ENCODE measurements at regions not wholly inside any gene's neighbourhood (a gene's known extent, or its start where the extent isn't known, plus 50 kb on each side); places are given as distances from the start of the nearest gene placed in this dataset.

DNA sequence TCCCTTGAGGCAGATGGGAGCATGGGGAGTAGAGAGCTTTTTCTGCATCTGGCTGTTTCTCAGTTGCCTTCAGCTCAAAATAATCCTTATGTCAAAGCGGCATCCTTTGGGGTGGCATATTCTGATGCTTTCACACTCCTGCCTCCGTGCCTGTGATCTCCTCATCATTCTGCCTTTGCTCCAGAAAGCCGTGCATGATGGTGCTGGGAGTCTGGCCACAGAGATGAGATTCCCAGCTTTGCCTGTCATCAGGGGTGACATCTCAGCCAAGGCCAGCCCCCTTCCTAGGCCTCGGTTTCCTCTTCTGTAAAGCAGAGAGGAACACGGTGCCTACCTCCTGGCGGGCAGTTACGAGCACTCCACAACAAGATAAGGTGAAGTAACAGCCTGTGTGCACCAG lies 96.3 kb upstream of the ALDH1A3 start:
- DNase-seq (ENCODE audit: low read depth) = peak; percentile 0

DNA sequence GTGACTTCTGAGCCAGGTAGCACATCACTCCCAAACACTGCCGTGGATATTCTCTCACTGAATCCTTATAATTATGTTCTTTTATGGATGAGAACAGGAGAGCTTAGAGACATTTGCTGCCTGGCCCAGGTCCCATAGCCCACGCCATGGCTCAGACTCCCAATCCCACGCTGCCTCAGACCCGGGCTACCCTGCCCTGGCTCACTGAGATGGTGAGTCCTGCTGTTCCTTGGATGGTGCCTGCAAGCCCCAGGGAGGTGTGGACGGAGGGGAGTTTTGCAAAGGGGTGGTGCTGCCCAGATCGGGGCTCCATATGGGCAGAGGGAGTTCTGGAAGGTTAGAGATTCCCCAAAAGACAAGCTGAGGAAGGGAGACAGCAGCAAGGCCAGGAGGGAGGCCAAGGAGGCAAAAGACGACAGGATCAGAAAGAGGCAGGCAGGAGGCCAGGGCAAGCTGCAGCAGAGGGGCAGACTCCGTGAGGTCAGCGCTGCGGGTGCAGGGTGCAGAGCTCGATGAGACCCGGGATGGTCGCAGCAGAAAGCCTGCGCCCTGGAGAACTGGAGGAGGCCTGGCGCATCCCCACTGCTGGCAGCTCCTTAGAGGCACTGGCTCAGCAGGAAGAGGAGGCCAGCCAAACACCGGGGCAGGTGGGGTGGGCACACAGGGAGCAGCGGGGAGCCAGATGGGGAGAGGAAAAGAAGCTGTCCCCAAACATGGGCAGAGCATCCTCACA lies 95.7 kb upstream of the ALDH1A3 start:
- peak; percentile 0 for DNase-seq (ENCODE audit: low read depth)

DNA sequence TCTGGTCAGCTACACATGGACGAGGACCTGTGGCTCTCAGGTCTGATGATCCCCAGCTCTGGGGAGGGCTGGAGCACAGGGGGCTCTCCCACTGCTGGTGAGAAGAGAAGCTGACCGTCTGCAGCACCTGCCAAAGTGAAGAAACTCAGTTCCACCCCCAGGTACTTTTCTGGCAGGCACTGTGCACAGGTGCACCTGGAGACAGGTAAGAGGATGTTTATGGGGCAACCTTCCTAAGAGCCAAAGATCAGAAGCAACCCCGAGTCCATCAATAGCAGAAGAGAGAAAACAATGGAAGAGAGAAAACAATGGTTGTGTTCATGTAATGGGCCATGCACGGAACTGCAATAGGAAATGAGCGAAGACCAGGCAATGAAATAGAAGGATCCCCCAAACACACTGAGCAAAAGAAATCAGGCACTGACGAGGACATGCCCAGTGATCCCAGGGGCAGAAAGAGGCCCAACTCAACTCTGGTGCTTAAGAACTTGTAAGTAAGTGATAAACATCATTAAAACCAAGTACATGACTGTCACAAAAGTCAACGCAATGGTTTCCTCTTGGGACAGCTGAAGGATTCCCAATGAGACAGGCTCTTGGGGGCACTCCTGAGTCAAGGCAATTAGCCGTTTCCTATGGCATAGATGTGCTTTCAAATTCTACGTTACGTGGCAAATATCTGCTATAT lies 95.0 kb upstream of the ALDH1A3 start:
- peak; percentile 0 for DNase-seq (ENCODE audit: low read depth)

DNA sequence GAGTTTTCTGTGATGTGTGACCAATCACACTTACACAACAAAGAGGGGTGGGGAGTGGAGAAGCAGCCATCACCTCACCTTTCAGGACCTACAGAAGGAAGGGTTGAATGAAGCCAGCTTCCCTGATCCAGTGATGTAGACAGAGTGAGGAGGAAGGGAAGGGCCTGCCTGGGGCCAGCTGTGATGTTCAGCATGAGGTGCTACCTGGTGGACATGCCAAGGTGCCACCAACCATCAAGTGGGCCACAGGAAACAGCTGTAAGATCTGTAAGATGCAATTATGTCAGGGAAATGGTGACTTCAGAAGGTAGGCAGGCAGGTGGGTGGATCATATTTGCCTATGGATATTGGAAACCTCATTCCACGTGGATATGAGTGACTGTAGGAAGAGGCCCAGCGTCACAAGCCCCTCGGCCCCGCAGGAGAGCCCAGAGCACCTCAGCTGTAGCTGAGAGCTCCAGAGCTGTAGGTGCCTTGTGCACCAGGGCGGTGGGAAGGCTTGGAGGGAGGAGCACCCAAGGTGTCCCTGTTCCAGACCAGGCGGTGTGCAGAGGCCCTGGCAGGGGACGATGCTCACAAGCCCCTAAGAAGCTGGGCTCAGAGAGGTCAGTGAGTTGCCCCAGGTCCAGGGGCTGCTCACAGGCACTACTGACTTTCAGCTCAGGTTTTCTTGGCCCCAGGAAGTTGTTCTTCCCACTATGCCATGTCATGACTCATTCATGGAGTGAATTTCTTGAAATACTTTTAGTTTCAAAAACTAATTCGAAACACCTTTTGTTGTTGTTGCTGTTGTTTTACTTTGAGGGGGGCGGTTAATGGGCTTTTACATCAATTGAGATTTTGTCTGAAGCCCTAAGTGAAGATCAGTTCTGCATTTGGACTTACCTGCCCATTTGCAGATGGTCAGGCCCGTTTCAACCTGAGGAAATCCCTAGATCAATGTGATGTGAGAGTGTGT lies 94.2 kb upstream of the ALDH1A3 start:
- DNase-seq (ENCODE audit: low read depth) = peak; percentile 6

DNA sequence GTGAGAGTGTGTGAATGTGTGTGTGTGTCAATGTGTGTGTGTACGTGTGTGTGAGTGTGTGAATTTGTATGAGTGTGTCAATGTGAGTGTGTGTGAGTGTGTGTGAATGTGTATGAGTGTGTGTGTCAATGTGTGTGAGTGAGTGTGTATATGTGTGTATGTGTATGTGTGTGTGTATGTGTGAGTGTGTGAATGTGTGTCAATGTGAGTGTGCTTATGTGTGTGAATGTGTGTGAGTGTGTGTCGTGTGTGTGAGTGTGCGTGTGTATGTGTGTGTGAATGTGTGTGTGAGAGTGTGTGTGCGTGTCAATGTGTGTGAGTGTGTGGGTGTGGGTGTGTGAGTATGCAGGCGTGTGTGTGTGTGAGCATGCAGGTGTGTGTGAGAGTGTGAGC lies 93.5 kb upstream of the ALDH1A3 start:
- DNase-seq (ENCODE audit: low read depth) = peak; percentile 0

DNA sequence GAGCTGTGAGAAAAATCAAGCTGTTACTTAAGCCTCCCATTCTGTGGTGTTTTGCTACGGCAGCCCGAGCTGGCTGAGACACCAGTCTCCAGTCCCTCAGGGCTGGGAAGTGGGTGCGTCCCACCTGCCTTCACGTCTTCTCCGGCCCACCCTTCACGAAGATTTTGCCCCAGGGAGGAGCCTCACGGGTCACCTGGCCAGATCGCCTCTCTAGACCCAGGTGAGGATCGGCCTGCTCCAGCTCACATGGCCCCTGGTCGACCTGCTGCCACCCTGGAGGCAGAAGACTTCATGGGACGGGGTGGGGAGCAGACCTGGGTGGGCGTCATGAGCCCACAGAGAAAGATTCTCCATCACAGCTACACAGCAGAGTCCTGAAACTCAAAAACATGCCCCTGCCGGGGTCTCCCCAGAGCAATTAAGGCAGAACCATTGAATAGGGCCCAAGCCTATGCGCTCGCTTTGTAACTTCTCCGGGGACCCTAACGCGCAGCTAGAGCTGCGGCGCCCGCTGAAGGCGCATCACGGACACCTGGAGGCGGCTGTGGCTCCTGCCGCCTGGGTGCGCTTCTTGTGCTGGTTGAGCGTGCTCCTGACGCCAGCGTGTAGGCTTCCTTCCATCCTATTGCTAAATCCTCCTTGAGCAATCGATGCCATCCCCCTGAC lies 92.6 kb upstream of the ALDH1A3 start:
- DNase-seq (ENCODE audit: low read depth) = no peak

DNA sequence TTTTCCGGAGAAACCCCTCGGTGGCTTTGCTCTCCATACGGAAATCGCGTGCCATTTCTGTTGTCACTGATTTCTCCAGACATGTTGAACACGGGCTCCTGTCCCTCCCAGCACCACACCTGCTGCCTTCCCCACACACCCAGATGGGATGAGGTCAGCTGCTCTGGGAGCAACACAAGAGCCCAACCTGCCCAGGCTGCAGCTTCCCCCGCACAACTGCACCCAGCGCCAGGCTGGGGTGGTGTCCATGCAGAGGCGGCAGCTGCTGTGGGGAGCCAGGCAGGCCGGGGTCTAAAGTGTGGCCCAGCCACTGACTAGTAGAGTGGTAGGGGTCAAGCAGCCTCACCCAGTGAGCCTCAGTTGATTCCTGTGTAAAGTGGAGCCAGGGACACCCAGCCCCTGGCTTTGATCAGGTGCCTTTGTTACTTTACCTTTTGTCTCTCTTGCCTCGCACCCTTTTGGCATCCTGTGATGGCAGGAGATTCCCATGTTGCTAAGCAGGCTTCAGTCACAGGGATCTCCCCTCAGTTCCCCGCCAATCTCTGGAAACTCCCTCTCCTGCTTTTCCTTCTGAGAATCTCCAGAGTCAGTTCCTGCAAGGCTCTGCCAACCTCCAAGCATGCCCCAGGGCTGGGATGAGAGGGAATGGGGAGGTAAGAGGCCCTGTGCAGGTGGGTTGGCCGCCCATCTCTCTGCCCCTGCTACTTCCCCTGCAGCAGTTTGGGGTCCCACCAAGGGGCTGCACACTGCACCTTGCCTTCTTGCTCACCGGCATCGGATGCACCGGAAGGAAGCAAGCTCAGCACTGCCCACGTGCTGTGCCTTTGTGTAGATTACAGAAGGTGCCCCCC lies 91.8 kb upstream of the ALDH1A3 start:
- DNase-seq (ENCODE audit: low read depth) = no peak

DNA sequence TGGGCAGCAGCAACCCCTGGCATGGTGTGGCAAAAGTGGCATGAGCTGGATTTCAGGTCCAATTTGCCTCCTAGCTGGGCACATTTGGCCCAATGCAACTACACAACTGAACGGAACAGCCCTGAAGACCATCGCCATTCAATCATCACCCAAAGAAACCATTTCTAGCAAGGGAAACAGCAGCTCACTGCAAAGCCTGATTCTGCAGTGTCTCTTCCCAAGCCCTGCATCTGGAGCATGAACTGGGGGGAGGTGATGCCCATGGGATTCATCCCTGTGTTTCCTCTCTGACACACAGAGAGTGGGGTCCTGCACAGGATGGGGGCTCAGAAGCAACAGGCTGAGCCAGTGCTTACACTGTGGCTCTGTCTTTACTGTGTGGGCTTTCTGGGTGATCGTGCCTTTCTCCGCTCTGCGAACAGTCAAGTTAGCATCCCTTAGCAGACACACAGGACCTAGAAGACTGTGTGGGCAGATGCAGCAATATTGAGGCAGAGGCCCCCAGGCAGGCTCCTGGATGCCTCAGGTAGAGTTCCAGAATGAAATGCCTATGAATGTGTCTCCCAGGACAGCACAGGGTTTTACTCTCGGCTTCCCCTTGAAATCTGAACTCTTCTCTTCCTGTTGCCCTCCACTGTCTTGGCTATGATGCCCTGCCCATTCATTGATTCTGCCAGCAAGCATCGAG lies 91.1 kb upstream of the ALDH1A3 start:
- no peak for DNase-seq (ENCODE audit: low read depth)

DNA sequence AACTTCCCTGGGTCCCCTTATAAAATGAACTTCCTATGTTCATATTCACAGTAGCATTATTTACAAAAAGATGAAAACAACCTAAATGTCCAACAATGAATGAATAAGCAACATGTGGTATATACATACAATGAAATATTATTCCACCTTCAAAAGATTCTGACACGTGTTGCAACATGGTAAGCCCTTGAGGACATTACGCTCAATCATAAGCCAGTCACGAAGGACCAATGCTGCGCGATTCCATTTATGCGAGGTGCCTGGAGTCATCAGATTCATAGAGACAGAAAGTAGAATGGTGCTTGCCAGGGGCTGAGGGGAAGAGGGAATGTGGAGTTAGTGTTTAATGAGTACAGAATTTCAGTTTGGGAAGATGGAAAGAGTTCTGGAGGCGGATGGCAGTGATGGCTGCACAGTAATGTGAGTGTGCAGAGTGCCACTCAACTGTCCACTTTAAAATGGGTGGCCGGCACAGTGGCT lies 88.8 kb upstream of the ALDH1A3 start:
- no peak for DNase-seq (ENCODE audit: low read depth)

DNA sequence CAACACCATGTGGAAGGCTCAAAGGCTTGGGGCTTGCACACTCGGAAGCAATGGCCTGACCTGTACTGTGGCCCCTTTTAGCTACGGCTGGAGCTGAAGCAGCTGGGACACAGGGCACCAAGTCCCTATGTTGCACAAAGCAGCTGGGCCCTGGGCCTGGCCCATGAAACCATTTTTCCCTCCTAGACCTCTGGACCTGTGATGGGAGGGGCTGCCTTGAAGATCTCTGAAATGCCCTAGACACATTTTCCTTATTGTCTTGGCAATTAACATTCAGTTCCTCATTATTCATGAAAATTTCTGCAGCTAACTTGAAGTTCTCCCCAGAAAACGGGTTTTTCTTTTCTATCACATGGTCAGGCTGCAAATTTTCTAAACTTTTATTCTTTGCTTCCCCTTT lies 85.6 kb upstream of the ALDH1A3 start:
- DNase-seq (ENCODE audit: low read depth) = no peak

DNA sequence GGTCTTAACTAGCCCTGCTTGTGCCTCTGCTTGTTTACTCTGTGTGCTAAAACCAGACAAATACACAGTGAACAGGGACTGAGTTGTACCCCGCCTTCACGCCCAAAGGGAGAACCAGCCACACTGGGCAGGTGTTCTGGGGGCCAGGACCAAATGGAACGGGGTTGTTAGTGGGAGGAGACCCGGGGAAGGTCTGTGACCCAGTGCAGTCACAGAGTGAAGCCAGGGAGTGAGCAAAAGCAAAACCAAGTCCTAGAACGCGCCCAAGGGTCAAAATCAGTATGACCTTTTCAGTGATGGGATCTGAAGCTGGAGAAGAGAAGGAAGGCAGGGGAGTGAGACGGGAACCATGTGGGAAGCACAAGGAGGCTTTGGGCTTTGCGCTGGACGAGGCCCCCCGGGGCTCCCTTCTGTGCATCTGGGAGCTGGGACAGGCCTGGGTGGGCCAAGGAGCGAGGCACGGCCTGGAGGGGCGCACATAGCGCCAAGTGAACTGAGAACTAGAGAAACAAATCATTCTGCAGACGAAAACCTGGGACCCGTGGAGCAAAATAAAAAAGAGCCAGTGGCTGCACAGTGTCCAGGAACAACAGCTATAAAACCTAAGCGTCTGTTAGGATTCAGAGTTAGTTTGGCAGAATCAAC lies 78.3 kb upstream of the ALDH1A3 start:
- DNase-seq (ENCODE audit: low read depth) = no peak

DNA sequence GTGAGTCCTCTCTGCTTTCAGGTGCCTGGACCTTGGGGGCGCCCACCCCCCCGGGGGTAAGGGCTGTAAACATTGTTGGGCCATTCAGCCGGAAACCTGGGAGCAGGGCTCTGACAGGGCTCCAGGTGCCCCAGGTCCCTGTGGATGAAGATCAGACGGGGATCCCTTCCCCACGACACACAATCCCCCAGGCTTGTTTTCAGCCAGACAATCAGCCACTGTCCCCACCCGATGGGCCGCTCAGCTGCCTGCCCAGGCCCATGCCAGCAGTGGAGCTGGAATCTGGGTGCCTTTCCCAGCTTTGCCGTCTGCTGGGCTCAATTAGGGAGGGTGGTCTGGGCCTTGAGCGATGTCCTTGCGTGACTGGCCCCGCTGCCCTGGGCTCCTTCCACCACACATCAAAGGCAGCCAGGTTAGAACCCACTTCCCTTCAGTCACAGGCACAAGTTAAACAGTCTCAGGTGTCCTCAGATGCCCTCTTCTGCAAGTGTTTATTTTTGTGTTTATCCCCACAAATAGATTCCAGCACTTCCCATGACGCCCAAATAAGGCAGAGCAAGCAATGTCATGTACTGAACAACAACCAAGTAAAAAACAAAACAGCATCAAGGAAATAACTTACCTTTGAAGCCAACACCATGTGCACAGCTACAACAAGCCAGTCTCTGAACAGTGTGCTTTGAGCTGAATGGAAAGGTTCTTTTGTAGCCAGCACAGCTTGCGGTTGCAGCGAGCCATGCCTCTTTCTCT lies 77.0 kb upstream of the ALDH1A3 start:
- no peak for DNase-seq (ENCODE audit: low read depth)

DNA sequence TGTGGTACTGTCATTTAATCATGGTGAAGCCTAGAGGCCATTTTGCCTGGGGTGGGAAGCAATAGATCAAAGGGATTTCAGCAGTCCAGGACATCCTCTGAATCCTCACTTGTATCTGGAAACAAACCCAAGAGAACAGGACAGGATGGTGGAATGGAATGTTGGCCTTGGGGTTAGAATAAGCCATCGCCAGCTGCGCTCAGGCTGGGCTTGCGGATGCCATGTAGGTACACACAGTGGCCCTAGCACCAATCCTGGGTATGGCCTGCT lies 76.5 kb upstream of the ALDH1A3 start:
- no peak for DNase-seq (ENCODE audit: low read depth)

DNA sequence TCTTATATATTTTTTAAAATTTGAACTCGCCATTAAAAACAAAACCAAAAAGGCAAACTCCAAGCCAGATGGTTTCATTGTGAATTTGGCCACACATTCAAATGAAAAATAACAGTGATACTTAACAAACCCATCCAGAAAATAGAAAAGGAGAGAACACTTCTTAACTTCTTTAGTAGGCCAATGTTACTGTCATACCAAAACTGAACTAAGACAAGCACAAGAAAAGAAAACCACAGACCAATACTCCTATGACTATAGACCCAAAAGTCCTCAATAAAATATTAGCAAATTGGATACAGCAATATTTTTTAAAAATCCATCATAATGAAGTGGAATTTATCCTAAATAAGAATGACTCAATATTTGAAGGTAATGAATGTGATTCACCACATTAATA lies 73.5 kb upstream of the ALDH1A3 start:
- DNase-seq (ENCODE audit: low read depth) = no peak

DNA sequence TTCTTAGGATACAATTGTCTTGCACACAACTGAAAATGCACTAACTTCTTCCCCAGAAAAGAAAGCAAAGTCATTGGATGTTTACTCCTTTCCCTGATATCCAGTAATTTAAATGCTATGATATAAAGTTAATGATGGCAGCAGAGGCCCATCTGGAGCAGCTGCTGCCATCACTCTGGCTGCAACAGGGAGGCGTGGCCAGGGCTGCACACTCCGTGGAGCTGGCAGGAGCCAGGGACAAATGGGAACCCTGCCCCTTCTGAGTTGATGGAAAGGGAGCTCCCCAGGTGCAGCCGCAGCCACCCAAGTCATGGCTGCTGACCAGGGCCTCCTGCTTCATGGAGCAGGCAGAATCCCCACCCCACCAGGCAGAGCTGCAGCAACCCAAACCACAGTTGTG lies 72.6 kb upstream of the ALDH1A3 start:
- no peak for DNase-seq (ENCODE audit: low read depth)

DNA sequence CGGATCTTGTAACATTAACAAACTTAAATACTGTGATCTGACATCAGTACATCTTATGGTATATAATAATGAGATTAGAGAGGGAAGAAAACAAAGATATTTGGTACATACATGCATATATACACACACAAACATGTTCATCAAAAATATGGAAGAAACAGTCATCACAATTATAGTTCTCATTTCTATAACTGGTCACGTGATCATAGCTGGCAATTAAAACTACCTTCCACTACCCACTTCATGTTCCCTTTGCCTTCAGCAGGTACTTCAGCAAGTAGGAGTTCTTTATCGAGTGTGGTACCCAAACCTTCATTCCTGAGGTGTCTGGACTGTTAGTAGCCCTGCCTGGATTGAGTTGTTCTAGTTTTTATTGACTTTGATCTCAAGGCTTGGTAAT lies 70.9 kb upstream of the ALDH1A3 start:
- DNase-seq (ENCODE audit: low read depth) = no peak

DNA sequence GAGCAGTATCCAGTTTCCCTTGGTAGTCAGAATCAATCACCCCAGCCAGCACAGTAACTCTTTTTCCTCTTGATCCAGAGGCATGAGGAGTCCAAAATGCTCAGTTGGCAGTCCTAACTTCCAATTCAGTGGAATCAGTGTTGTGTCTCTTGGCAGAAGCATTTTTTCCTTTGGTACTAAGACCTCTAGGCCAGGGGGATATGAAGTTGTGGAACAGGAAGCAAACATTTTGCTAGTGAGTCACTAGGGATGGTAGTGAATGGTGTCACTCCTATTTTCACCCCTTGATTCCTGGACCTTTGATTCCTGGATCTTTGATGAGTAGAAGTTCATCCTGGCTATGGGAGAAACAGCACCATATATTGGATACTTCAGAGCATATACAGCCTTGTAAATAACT lies 70.5 kb upstream of the ALDH1A3 start:
- no peak for DNase-seq (ENCODE audit: low read depth)

DNA sequence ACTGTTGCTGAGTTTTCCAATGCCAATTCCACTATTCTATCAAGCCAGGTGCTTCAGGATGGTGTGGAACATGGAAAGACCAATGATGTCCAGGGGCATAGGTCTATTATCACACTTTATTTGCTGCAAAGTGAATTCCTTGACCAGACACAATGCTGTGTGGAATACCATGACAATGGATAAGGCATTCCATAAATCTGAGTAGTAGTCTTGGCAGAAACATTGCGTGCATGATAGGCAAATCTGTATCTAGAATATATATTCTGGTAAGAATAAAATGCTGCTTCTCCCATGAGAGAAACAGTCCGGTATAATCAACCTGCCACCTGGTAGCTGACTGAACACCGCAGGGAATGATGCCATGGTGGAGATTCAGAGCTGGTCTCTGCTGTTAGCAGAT lies 70.0 kb upstream of the ALDH1A3 start:
- DNase-seq (ENCODE audit: low read depth) = no peak

DNA sequence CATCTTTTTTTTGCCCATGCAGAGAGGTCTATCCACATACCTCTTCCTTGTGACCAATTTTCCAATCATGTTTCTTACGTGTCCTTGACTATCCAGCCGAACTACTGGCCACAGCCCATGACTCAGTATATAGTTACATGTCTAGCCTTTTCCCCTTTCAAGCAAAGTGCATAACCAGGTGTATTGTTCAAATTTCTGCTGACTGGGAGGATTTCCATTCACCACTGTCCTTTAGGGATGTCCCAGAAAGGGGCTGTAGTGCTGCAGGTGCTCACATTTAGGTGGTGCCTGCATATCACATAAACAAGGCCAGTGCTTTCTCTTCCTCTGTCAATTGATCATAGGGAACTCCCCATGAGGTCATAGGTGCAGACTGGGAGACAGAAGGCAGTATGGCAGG lies 69.4 kb upstream of the ALDH1A3 start:
- no peak for DNase-seq (ENCODE audit: low read depth)
